ENCODE measurements at regions not wholly inside any gene's neighbourhood (a gene's known extent, or its start where the extent isn't known, plus 50 kb on each side); places are given as distances from the start of the nearest gene placed in this dataset.
"Not testable (repeated sequence)": the region's sequence is repeated elsewhere in the genome, so short reads cannot be mapped to it uniquely, and the experiment has no call there.

- no peak for TF ChIP-seq CTCF (IDR thresholded peaks at IDR 0.05; ENCODE audit: insufficient read depth, low read length, poor library complexity, severe bottlenecking)
- Histone ChIP-seq H3K27me3 (replicated peaks; ENCODE audit: control insufficient read depth, insufficient read depth, low read length) (no peaks in the 10 kb centered on the region), H3K4me3 (replicated peaks; ENCODE audit: low read depth, low read length) (no peak overlapping the region), H3K36me3 (ENCODE audit: control insufficient read depth, insufficient read depth, low read length) (no peaks in the 10 kb centered on the region)
- DNase-seq (ENCODE audit: extremely low read depth, insufficient read length) = no peak
These were observed 258.5 kb downstream of the RPIA start for GRCh38 chr2:88950010-88950409.

- H3K36me3 ChIP-seq (ENCODE audit: control insufficient read depth, insufficient read depth, low read length) = no peaks in the 10 kb centered on the region
- DNase-seq (ENCODE audit: extremely low read depth, insufficient read length) = no peak
- H3K4me3 ChIP-seq (replicated peaks; ENCODE audit: low read depth, low read length) = no peak overlapping the region
- no peaks in the 10 kb centered on the region for H3K27me3 ChIP-seq (replicated peaks; ENCODE audit: control insufficient read depth, insufficient read depth, low read length)
- TF ChIP-seq CTCF (IDR thresholded peaks at IDR 0.05; ENCODE audit: insufficient read depth, low read length, poor library complexity, severe bottlenecking) = no peak
These were observed 264.1 kb downstream of the RPIA start for GRCh38 chr2:88955607-88956006.

- no peak for TF ChIP-seq CTCF (IDR thresholded peaks at IDR 0.05; ENCODE audit: insufficient read depth, low read length, poor library complexity, severe bottlenecking)
- Histone ChIP-seq H3K4me3 (replicated peaks; ENCODE audit: low read depth, low read length) (no peak overlapping the region), H3K36me3 (ENCODE audit: control insufficient read depth, insufficient read depth, low read length) (no peaks in the 10 kb centered on the region), H3K27me3 (replicated peaks; ENCODE audit: control insufficient read depth, insufficient read depth, low read length) (no peaks in the 10 kb centered on the region)
- DNase-seq (ENCODE audit: extremely low read depth, insufficient read length) = no peak
These were observed 268.2 kb downstream of the RPIA start for GRCh38 chr2:88959480-88960204.

- H3K4me3 ChIP-seq (replicated peaks; ENCODE audit: low read depth, low read length); DNase-seq (ENCODE audit: extremely low read depth, insufficient read length); H3K27me3 ChIP-seq (replicated peaks; ENCODE audit: control insufficient read depth, insufficient read depth, low read length); H3K36me3 ChIP-seq (ENCODE audit: control insufficient read depth, insufficient read depth, low read length): not testable (repeated sequence)
These were observed 269.9 kb downstream of the RPIA start for GRCh38 chr2:88961323-88961722.

GRCh38 chr2:88967844-88968243, 276.4 kb downstream of the RPIA start:
- TF ChIP-seq CTCF (IDR thresholded peaks at IDR 0.05; ENCODE audit: insufficient read depth, low read length, poor library complexity, severe bottlenecking) = no peak
- Histone ChIP-seq H3K4me3 (replicated peaks; ENCODE audit: low read depth, low read length) (no peak overlapping the region), H3K36me3 (ENCODE audit: control insufficient read depth, insufficient read depth, low read length) (no peaks in the 10 kb centered on the region), H3K27me3 (replicated peaks; ENCODE audit: control insufficient read depth, insufficient read depth, low read length) (no peaks in the 10 kb centered on the region)
- no peak for DNase-seq (ENCODE audit: extremely low read depth, insufficient read length)

- not testable (repeated sequence) for H3K4me3 ChIP-seq (replicated peaks; ENCODE audit: low read depth, low read length); H3K36me3 ChIP-seq (ENCODE audit: control insufficient read depth, insufficient read depth, low read length); H3K27me3 ChIP-seq (replicated peaks; ENCODE audit: control insufficient read depth, insufficient read depth, low read length); DNase-seq (ENCODE audit: extremely low read depth, insufficient read length)
These were observed 286.5 kb downstream of the RPIA start for GRCh38 chr2:88978011-88978410.

GRCh38 chr2:88978446-88978845, 287.0 kb downstream of the RPIA start:
- not testable (repeated sequence) for H3K4me3 ChIP-seq (replicated peaks; ENCODE audit: low read depth, low read length); DNase-seq (ENCODE audit: extremely low read depth, insufficient read length); H3K27me3 ChIP-seq (replicated peaks; ENCODE audit: control insufficient read depth, insufficient read depth, low read length); H3K36me3 ChIP-seq (ENCODE audit: control insufficient read depth, insufficient read depth, low read length)

- not testable (repeated sequence) for DNase-seq (ENCODE audit: extremely low read depth, insufficient read length); H3K4me3 ChIP-seq (replicated peaks; ENCODE audit: low read depth, low read length); H3K27me3 ChIP-seq (replicated peaks; ENCODE audit: control insufficient read depth, insufficient read depth, low read length); H3K36me3 ChIP-seq (ENCODE audit: control insufficient read depth, insufficient read depth, low read length)
These were observed 292.6 kb downstream of the RPIA start for GRCh38 chr2:88984079-88984478.

GRCh38 chr2:88986721-88987330, 295.4 kb downstream of the RPIA start:
- not testable (repeated sequence) for DNase-seq (ENCODE audit: extremely low read depth, insufficient read length); H3K36me3 ChIP-seq (ENCODE audit: control insufficient read depth, insufficient read depth, low read length); H3K4me3 ChIP-seq (replicated peaks; ENCODE audit: low read depth, low read length); H3K27me3 ChIP-seq (replicated peaks; ENCODE audit: control insufficient read depth, insufficient read depth, low read length)

GRCh38 chr2:88988617-88989016, 297.1 kb downstream of the RPIA start:
- not testable (repeated sequence) for DNase-seq (ENCODE audit: extremely low read depth, insufficient read length); H3K36me3 ChIP-seq (ENCODE audit: control insufficient read depth, insufficient read depth, low read length); H3K4me3 ChIP-seq (replicated peaks; ENCODE audit: low read depth, low read length); H3K27me3 ChIP-seq (replicated peaks; ENCODE audit: control insufficient read depth, insufficient read depth, low read length)
